HG03521 (cell line): ENCODE measurements at regions not wholly inside any gene's neighbourhood (a gene's known extent, or its start where the extent isn't known, plus 50 kb on each side); places are given as distances from the start of the nearest gene placed in this dataset.
"Not testable (repeated sequence)": the region's sequence is repeated elsewhere in the genome, so short reads cannot be mapped to it uniquely, and the experiment has no call there.

Experiments used
- ATAC-seq: cut with Tn5 transposase; IDR thresholded peaks from one replicate; pipeline ENCODE4 v1.9.1; 2021; ENCODE audit warnings: mild to moderate bottlenecking, moderate library complexity; ENCODE audit not compliant: unreplicated experiment

- no peak for ATAC-seq
Observed at GRCh38 chr6:8881663-8882062, 446.3 kb upstream of the SLC35B3 start.

GRCh38 chr6:8879334-8879733 is 444.0 kb upstream of the SLC35B3 start:
- no peak for ATAC-seq

GRCh38 chr6:8875986-8876385 is 440.6 kb upstream of the SLC35B3 start:
- no peak for ATAC-seq

- ATAC-seq = no peak
Observed at GRCh38 chr6:8872589-8872988, 437.2 kb upstream of the SLC35B3 start.

- no peak for ATAC-seq
Observed at GRCh38 chr6:8865451-8865850, 430.1 kb upstream of the SLC35B3 start.

- ATAC-seq = no peak
Observed at GRCh38 chr6:8860671-8861070, 425.3 kb upstream of the SLC35B3 start.

GRCh38 chr6:8859501-8859900 is 424.2 kb upstream of the SLC35B3 start:
- no peak for ATAC-seq

- ATAC-seq = no peak
Observed at GRCh38 chr6:8858854-8859331, 423.5 kb upstream of the SLC35B3 start.

GRCh38 chr6:8857160-8857559 is 421.8 kb upstream of the SLC35B3 start:
- no peak for ATAC-seq

GRCh38 chr6:8855411-8855810 is 420.1 kb upstream of the SLC35B3 start:
- no peak for ATAC-seq

GRCh38 chr6:8852332-8852731 is 417.0 kb upstream of the SLC35B3 start:
- ATAC-seq = no peak

GRCh38 chr6:8846680-8847079 is 411.3 kb upstream of the SLC35B3 start:
- not testable (repeated sequence) for ATAC-seq

- ATAC-seq = no peak
Observed at GRCh38 chr6:8845690-8846089, 410.3 kb upstream of the SLC35B3 start.

- no peak for ATAC-seq
Observed at GRCh38 chr6:8844968-8845367, 409.6 kb upstream of the SLC35B3 start.

- no peak for ATAC-seq
Observed at GRCh38 chr6:8839626-8840025, 404.3 kb upstream of the SLC35B3 start.

- ATAC-seq = no peak
Observed at GRCh38 chr6:8837343-8837742, 402.0 kb upstream of the SLC35B3 start.

GRCh38 chr6:8832695-8833094 is 397.4 kb upstream of the SLC35B3 start:
- not testable (repeated sequence) for ATAC-seq

- no peak for ATAC-seq
Observed at GRCh38 chr6:8831366-8832152, 396.2 kb upstream of the SLC35B3 start.

- ATAC-seq = no peak
Observed at GRCh38 chr6:8830794-8831193, 395.4 kb upstream of the SLC35B3 start.

GRCh38 chr6:8829796-8830195 is 394.5 kb upstream of the SLC35B3 start:
- ATAC-seq = no peak

GRCh38 chr6:8829296-8829695 is 394.0 kb upstream of the SLC35B3 start:
- no peak for ATAC-seq

GRCh38 chr6:8828376-8828775 is 393.0 kb upstream of the SLC35B3 start:
- ATAC-seq = no peak

- ATAC-seq = no peak
Observed at GRCh38 chr6:8825726-8826125, 390.4 kb upstream of the SLC35B3 start.
